ENCODE measurements at regions not wholly inside any gene's neighbourhood (a gene's known extent, or its start where the extent isn't known, plus 50 kb on each side); places are given as distances from the start of the nearest gene placed in this dataset.

GRCh38 chr5:54603372-54603771, 85.8 kb downstream of the SNX18 start:
- no peaks in the 10 kb centered on the region for H3K36me3 ChIP-seq (ENCODE audit: control insufficient read depth, insufficient read depth, low read length)
- no peak overlapping the region for H3K9ac ChIP-seq (ENCODE audit: low read length)
- H3K4me3 ChIP-seq (ENCODE audit: low read depth, low read length): no peak overlapping the region
- H3K9me3 ChIP-seq (ENCODE audit: control insufficient read depth, insufficient read depth, low read depth, low read length): no peaks in the 10 kb centered on the region
- H3K27me3 ChIP-seq (ENCODE audit: control insufficient read depth, insufficient read depth, low read length): no peaks in the 10 kb centered on the region
- no peak overlapping the region for H3K27ac ChIP-seq (ENCODE audit: low read depth, low read length)
- no peaks in the 10 kb centered on the region for H3K4me1 ChIP-seq (ENCODE audit: control insufficient read depth, insufficient read depth, low read length)

- H3K9me3 ChIP-seq (ENCODE audit: control insufficient read depth, insufficient read depth, low read depth, low read length): peaks cover 4% of the 10 kb centered on the region; the same call in 1 of the 2 replicates
- no peaks in the 10 kb centered on the region for H3K27me3 ChIP-seq (ENCODE audit: control insufficient read depth, insufficient read depth, low read length)
- no peaks in the 10 kb centered on the region for H3K36me3 ChIP-seq (ENCODE audit: control insufficient read depth, insufficient read depth, low read length)
- no peaks in the 10 kb centered on the region for H3K4me1 ChIP-seq (ENCODE audit: control insufficient read depth, insufficient read depth, low read length)
- no peak overlapping the region for H3K4me3 ChIP-seq (ENCODE audit: low read depth, low read length)
- H3K9ac ChIP-seq (ENCODE audit: low read length): no peak overlapping the region
- no peak overlapping the region for H3K27ac ChIP-seq (ENCODE audit: low read depth, low read length)
Observed at GRCh38 chr5:54602475-54602874, 84.9 kb downstream of the SNX18 start.

- Histone ChIP-seq H3K4me1 (ENCODE audit: control insufficient read depth, insufficient read depth, low read length) (no peaks in the 10 kb centered on the region), H3K27ac (ENCODE audit: low read depth, low read length) (no peak overlapping the region), H3K27me3 (ENCODE audit: control insufficient read depth, insufficient read depth, low read length) (no peaks in the 10 kb centered on the region), H3K36me3 (ENCODE audit: control insufficient read depth, insufficient read depth, low read length) (no peaks in the 10 kb centered on the region), H3K9ac (ENCODE audit: low read length) (no peak overlapping the region), H3K4me3 (ENCODE audit: low read depth, low read length) (no peak overlapping the region), H3K9me3 (ENCODE audit: control insufficient read depth, insufficient read depth, low read depth, low read length) (peaks cover 6% of the 10 kb centered on the region; the same call in 1 of the 2 replicates)
Observed at GRCh38 chr5:54601411-54602230, 84.1 kb downstream of the SNX18 start.

Data from HUES6 (cell line).